Activated naive CD4-positive, alpha-beta T cell treated with anti-CD3 and anti-CD28 coated beads, Interleukin-2, amount 50 U/mL, for 24 hours (primary cell): ENCODE measurements at regions not wholly inside any gene's neighbourhood (a gene's known extent, or its start where the extent isn't known, plus 50 kb on each side); places are given as distances from the start of the nearest gene placed in this dataset.
"Not testable (repeated sequence)": the region's sequence is repeated elsewhere in the genome, so short reads cannot be mapped to it uniquely, and the experiment has no call there.

Source experiments
- H3K27ac Mint-ChIP-seq: one replicate; pipeline ENCODE4 v1.8.0; 2021; ENCODE audit warnings: mild to moderate bottlenecking, mixed read lengths
- H3K27me3 Mint-ChIP-seq: one replicate; pipeline ENCODE4 v1.8.0; 2021; ENCODE audit warnings: mixed read lengths
- H3K36me3 Mint-ChIP-seq: one replicate; pipeline ENCODE4 v1.8.0; 2021; ENCODE audit warnings: mixed read lengths
- H3K4me1 Mint-ChIP-seq: one replicate; pipeline ENCODE4 v1.8.0; 2021; ENCODE audit warnings: mixed read lengths
- H3K4me3 Mint-ChIP-seq: one replicate; pipeline ENCODE4 v1.8.0; 2021; ENCODE audit warnings: mild to moderate bottlenecking, mixed read lengths
- H3K9me3 Mint-ChIP-seq: one replicate; pipeline ENCODE4 v1.8.0; 2021; ENCODE audit warnings: mixed read lengths

- Mint-ChIP-seq H3K4me1 (peaks cover 5% of the 10 kb centered on the region), H3K9me3 (peaks cover 11% of the 10 kb centered on the region), H3K27ac (no peak overlapping the region), H3K36me3 (peaks cover 2% of the 10 kb centered on the region), H3K4me3 (no peak overlapping the region), H3K27me3 (peaks cover 14% of the 10 kb centered on the region)
Measured at GRCh38 chr5:82884821-82885471, 192.2 kb downstream of the TMEM167A start.

GRCh38 chr5:82882316-82882715, 194.9 kb downstream of the TMEM167A start:
- peaks cover 11% of the 10 kb centered on the region for H3K27me3 Mint-ChIP-seq

GRCh38 chr5:82881571-82882174, 195.5 kb downstream of the TMEM167A start:
- Mint-ChIP-seq H3K27me3 (peaks cover 11% of the 10 kb centered on the region), H3K27ac (peak overlapping the region; percentile 37), H3K36me3 (peaks cover 2% of the 10 kb centered on the region), H3K4me1 (peaks cover 5% of the 10 kb centered on the region), H3K9me3 (peaks cover 39% of the 10 kb centered on the region), H3K4me3 (no peak overlapping the region)

More at GRCh38 chr5:82882316-82882715, 194.9 kb downstream of the TMEM167A start:
- H3K27ac Mint-ChIP-seq: no peak overlapping the region
- peaks cover 2% of the 10 kb centered on the region for H3K36me3 Mint-ChIP-seq
- H3K9me3 Mint-ChIP-seq: peaks cover 35% of the 10 kb centered on the region
- no peak overlapping the region for H3K4me3 Mint-ChIP-seq
- peaks cover 5% of the 10 kb centered on the region for H3K4me1 Mint-ChIP-seq

- Mint-ChIP-seq H3K27ac (no peak overlapping the region), H3K4me3 (no peak overlapping the region), H3K4me1 (peaks cover 5% of the 10 kb centered on the region), H3K36me3 (peaks cover 2% of the 10 kb centered on the region), H3K9me3 (peaks cover 39% of the 10 kb centered on the region), H3K27me3 (peaks cover 7% of the 10 kb centered on the region)
Measured at GRCh38 chr5:82879089-82879488, 198.1 kb downstream of the TMEM167A start.

GRCh38 chr5:82873452-82873851, 203.7 kb downstream of the TMEM167A start:
- no peak overlapping the region for H3K27ac Mint-ChIP-seq
- peaks cover 13% of the 10 kb centered on the region for H3K9me3 Mint-ChIP-seq
- no peaks in the 10 kb centered on the region for H3K27me3 Mint-ChIP-seq
- H3K4me3 Mint-ChIP-seq: no peak overlapping the region
- no peaks in the 10 kb centered on the region for H3K4me1 Mint-ChIP-seq
- H3K36me3 Mint-ChIP-seq: no peaks in the 10 kb centered on the region

GRCh38 chr5:82872321-82873288, 204.6 kb downstream of the TMEM167A start:
- H3K4me1 Mint-ChIP-seq, H3K36me3 Mint-ChIP-seq, H3K4me3 Mint-ChIP-seq, H3K27me3 Mint-ChIP-seq, H3K9me3 Mint-ChIP-seq, H3K27ac Mint-ChIP-seq: not testable (repeated sequence)

- Mint-ChIP-seq H3K36me3 (no peaks in the 10 kb centered on the region), H3K27ac (no peak overlapping the region), H3K9me3 (no peaks in the 10 kb centered on the region), H3K4me1 (no peaks in the 10 kb centered on the region), H3K27me3 (no peaks in the 10 kb centered on the region), H3K4me3 (no peak overlapping the region)
Measured at GRCh38 chr5:82865625-82866024, 211.6 kb downstream of the TMEM167A start.

GRCh38 chr5:82863266-82863665, 213.9 kb downstream of the TMEM167A start:
- no peaks in the 10 kb centered on the region for H3K27me3 Mint-ChIP-seq
- H3K4me1 Mint-ChIP-seq: no peaks in the 10 kb centered on the region
- no peaks in the 10 kb centered on the region for H3K36me3 Mint-ChIP-seq

GRCh38 chr5:82862711-82863110, 214.5 kb downstream of the TMEM167A start:
- Mint-ChIP-seq H3K36me3 (no peaks in the 10 kb centered on the region), H3K27ac (no peak overlapping the region), H3K27me3 (no peaks in the 10 kb centered on the region), H3K4me3 (no peak overlapping the region), H3K9me3 (no peaks in the 10 kb centered on the region), H3K4me1 (no peaks in the 10 kb centered on the region)

More at GRCh38 chr5:82863266-82863665, 213.9 kb downstream of the TMEM167A start:
- Mint-ChIP-seq H3K9me3 (no peaks in the 10 kb centered on the region), H3K4me3 (no peak overlapping the region), H3K27ac (no peak overlapping the region)

GRCh38 chr5:82862261-82862660, 214.9 kb downstream of the TMEM167A start:
- no peaks in the 10 kb centered on the region for H3K9me3 Mint-ChIP-seq
- no peak overlapping the region for H3K27ac Mint-ChIP-seq
- no peaks in the 10 kb centered on the region for H3K36me3 Mint-ChIP-seq
- H3K27me3 Mint-ChIP-seq: no peaks in the 10 kb centered on the region
- H3K4me1 Mint-ChIP-seq: no peaks in the 10 kb centered on the region
- no peak overlapping the region for H3K4me3 Mint-ChIP-seq

- H3K27ac Mint-ChIP-seq: no peak overlapping the region
- no peak overlapping the region for H3K4me3 Mint-ChIP-seq
- H3K27me3 Mint-ChIP-seq: no peaks in the 10 kb centered on the region
- no peaks in the 10 kb centered on the region for H3K4me1 Mint-ChIP-seq
- no peaks in the 10 kb centered on the region for H3K36me3 Mint-ChIP-seq
- no peaks in the 10 kb centered on the region for H3K9me3 Mint-ChIP-seq
Measured at GRCh38 chr5:82861701-82862100, 215.5 kb downstream of the TMEM167A start.

- H3K4me1 Mint-ChIP-seq: no peaks in the 10 kb centered on the region
- H3K9me3 Mint-ChIP-seq: no peaks in the 10 kb centered on the region
- no peak overlapping the region for H3K27ac Mint-ChIP-seq
- H3K4me3 Mint-ChIP-seq: no peak overlapping the region
- H3K36me3 Mint-ChIP-seq: no peaks in the 10 kb centered on the region
- no peaks in the 10 kb centered on the region for H3K27me3 Mint-ChIP-seq
Measured at GRCh38 chr5:82859451-82860140, 217.6 kb downstream of the TMEM167A start.

- H3K27me3 Mint-ChIP-seq: no peaks in the 10 kb centered on the region
- H3K36me3 Mint-ChIP-seq: no peaks in the 10 kb centered on the region
- no peaks in the 10 kb centered on the region for H3K9me3 Mint-ChIP-seq
- H3K4me1 Mint-ChIP-seq: no peaks in the 10 kb centered on the region
- no peak overlapping the region for H3K4me3 Mint-ChIP-seq
- no peak overlapping the region for H3K27ac Mint-ChIP-seq
Measured at GRCh38 chr5:82858151-82859025, 218.8 kb downstream of the TMEM167A start.

- Mint-ChIP-seq H3K4me1 (no peaks in the 10 kb centered on the region), H3K9me3 (no peaks in the 10 kb centered on the region), H3K36me3 (no peaks in the 10 kb centered on the region), H3K27me3 (no peaks in the 10 kb centered on the region), H3K27ac (no peak overlapping the region), H3K4me3 (no peak overlapping the region)
Measured at GRCh38 chr5:82855893-82856550, 221.2 kb downstream of the TMEM167A start.
